Testis (tissue), 2 donors: ENCODE measurements at regions not wholly inside any gene's neighbourhood (a gene's known extent, or its start where the extent isn't known, plus 50 kb on each side); places are given as distances from the start of the nearest gene placed in this dataset.

Experiments
- CTCF ChIP-seq, 3 experiments: fragments of 450-650 bp in 2 of 3; fragments of 200-600 bp in 1 of 3; sonication (generic) in 1 of 3; IDR thresholded peaks; one replicate each; pipeline ENCODE4 v1.5.1; 2016 to 2019; ENCODE audit warnings: antibody characterized with exemption in 3 of 3, mild to moderate bottlenecking in 2 of 3, moderate library complexity in 1 of 3
- POLR2A ChIP-seq: fragments of 450-650 bp; IDR thresholded peaks from one replicate; pipeline ENCODE4 v1.6.1; 2017; ENCODE audit warnings: antibody characterized with exemption, mild to moderate bottlenecking, moderate library complexity

- TF ChIP-seq CTCF (IDR thresholded peaks at IDR 0.05) (no peak), POLR2A (no peak)
Measured at GRCh38 chr11:104488561-104488960, 324.6 kb upstream of the PDGFD start.
